GM12878 (cell line): ENCODE measurements at regions not wholly inside any gene's neighbourhood (a gene's known extent, or its start where the extent isn't known, plus 50 kb on each side); places are given as distances from the start of the nearest gene placed in this dataset.

Experiments
- JUND ChIP-seq: IDR thresholded peaks from 2 replicates; pipeline ENCODE4 v1.6.1; 2012; ENCODE audit warnings: low read depth, mild to moderate bottlenecking, low read length, improper control_type of control experiment, moderate library complexity
- MEF2A ChIP-seq: IDR thresholded peaks from 2 replicates; pipeline ENCODE4 v1.6.1; 2011; ENCODE audit warnings: low read depth, mild to moderate bottlenecking, low read length, moderate library complexity; ENCODE audit not compliant: insufficient read depth
- RB1 ChIP-seq: fragments of 450-650 bp; formaldehyde crosslinking; IDR thresholded peaks from 2 replicates; pipeline ENCODE4 v1.6.1; 2017; ENCODE audit warnings: mild to moderate bottlenecking, borderline replicate concordance
- RBBP5 ChIP-seq: fragments of 200-600 bp; sonication (generic); conservative IDR thresholded peaks from 2 replicates; pipeline ENCODE4 v1.6.1; 2016
- TF ChIP-seq, protein P1 (sequence below): fragments of 450-650 bp; formaldehyde crosslinking; IDR thresholded peaks from 2 replicates; pipeline ENCODE4 v1.4.0; 2020; ENCODE audit warnings: mild to moderate bottlenecking, moderate library complexity
- TF ChIP-seq, protein P2 (sequence below): fragments of 450-650 bp; formaldehyde crosslinking; IDR thresholded peaks from 2 replicates; pipeline ENCODE4 v1.4.0; 2022; ENCODE audit warnings: mild to moderate bottlenecking, moderate library complexity
- TF ChIP-seq, protein P3 (sequence below): IDR thresholded peaks from 2 replicates; pipeline ENCODE4 v1.6.1; 2012; ENCODE audit warnings: low read depth, low read length, improper control_type of control experiment

DNA sequence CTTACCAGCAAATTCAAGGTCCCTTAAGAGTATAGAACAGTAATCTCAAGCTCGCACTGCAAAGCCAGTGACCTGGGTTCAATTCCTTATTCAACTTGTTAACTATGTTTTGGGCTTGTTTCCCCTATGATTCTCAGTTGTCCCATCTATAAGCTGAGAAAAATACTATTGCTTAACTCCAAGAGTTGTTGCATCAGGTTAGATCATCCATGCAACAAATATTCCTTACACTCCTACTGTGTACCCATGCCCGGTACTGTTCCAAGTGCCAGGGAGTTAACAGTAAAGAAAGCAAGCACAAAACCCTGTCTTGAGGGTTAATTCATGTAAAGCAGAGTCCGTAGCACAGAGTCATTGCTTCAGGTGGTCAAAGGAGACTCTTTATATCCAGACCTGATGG lies 247.3 kb downstream of the MAFB start (continued):
- TF ChIP-seq, protein P1, sequence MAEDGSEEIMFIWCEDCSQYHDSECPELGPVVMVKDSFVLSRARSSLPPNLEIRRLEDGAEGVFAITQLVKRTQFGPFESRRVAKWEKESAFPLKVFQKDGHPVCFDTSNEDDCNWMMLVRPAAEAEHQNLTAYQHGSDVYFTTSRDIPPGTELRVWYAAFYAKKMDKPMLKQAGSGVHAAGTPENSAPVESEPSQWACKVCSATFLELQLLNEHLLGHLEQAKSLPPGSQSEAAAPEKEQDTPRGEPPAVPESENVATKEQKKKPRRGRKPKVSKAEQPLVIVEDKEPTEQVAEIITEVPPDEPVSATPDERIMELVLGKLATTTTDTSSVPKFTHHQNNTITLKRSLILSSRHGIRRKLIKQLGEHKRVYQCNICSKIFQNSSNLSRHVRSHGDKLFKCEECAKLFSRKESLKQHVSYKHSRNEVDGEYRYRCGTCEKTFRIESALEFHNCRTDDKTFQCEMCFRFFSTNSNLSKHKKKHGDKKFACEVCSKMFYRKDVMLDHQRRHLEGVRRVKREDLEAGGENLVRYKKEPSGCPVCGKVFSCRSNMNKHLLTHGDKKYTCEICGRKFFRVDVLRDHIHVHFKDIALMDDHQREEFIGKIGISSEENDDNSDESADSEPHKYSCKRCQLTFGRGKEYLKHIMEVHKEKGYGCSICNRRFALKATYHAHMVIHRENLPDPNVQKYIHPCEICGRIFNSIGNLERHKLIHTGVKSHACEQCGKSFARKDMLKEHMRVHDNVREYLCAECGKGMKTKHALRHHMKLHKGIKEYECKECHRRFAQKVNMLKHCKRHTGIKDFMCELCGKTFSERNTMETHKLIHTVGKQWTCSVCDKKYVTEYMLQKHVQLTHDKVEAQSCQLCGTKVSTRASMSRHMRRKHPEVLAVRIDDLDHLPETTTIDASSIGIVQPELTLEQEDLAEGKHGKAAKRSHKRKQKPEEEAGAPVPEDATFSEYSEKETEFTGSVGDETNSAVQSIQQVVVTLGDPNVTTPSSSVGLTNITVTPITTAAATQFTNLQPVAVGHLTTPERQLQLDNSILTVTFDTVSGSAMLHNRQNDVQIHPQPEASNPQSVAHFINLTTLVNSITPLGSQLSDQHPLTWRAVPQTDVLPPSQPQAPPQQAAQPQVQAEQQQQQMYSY (CRISPR knock-in tag), result no peak
- TF ChIP-seq, protein P2, sequence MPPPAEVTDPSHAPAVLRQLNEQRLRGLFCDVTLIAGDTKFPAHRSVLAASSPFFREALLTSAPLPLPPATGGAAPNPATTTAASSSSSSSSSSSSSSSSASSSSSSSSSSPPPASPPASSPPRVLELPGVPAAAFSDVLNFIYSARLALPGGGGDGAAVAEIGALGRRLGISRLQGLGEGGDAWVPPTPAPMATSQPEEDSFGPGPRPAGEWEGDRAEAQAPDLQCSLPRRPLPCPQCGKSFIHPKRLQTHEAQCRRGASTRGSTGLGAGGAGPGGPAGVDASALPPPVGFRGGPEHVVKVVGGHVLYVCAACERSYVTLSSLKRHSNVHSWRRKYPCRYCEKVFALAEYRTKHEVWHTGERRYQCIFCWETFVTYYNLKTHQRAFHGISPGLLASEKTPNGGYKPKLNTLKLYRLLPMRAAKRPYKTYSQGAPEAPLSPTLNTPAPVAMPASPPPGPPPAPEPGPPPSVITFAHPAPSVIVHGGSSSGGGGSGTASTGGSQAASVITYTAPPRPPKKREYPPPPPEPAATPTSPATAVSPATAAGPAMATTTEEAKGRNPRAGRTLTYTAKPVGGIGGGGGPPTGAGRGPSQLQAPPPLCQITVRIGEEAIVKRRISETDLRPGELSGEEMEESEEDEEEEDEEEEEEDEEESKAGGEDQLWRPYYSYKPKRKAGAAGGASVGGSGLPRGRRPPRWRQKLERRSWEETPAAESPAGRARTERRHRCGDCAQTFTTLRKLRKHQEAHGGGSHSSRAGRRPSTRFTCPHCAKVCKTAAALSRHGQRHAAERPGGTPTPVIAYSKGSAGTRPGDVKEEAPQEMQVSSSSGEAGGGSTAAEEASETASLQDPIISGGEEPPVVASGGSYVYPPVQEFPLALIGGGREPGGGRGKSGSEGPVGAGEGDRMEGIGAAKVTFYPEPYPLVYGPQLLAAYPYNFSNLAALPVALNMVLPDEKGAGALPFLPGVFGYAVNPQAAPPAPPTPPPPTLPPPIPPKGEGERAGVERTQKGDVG (CRISPR knock-in tag), result no peak
- TF ChIP-seq RBBP5 (no peak), RB1 (no peak), JUND (no peak), MEF2A (no peak)
- TF ChIP-seq, protein P3, sequence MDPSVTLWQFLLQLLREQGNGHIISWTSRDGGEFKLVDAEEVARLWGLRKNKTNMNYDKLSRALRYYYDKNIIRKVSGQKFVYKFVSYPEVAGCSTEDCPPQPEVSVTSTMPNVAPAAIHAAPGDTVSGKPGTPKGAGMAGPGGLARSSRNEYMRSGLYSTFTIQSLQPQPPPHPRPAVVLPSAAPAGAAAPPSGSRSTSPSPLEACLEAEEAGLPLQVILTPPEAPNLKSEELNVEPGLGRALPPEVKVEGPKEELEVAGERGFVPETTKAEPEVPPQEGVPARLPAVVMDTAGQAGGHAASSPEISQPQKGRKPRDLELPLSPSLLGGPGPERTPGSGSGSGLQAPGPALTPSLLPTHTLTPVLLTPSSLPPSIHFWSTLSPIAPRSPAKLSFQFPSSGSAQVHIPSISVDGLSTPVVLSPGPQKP, result no peak
- TF ChIP-seq, all 136 proteins: peak for 0
